ENCODE measurements at regions not wholly inside any gene's neighbourhood (a gene's known extent, or its start where the extent isn't known, plus 50 kb on each side); places are given as distances from the start of the nearest gene placed in this dataset.

- Histone ChIP-seq H3K79me1 (ENCODE audit: low read depth in 1 of 2, low read length in 2 of 2) (no peaks in the 10 kb centered on the region), H3K27ac (ENCODE audit: insufficient read depth, low read length) (no peak overlapping the region), H3K18ac (ENCODE audit: low read depth, low read length) (no peak overlapping the region), H3K36me3 (ENCODE audit: control insufficient read depth, insufficient read depth, low read length) (no peaks in the 10 kb centered on the region), H4K5ac (ENCODE audit: low read depth, low read length) (no peak overlapping the region), H3K23ac (ENCODE audit: low read depth, low read length) (no peak overlapping the region), H3K27me3 (ENCODE audit: control insufficient read depth, insufficient read depth, low read length) (no peaks in the 10 kb centered on the region), H3K9me3 (ENCODE audit: control insufficient read depth, insufficient read depth, low read length) (no peaks in the 10 kb centered on the region; the same call in 1 of the 2 replicates), H2BK15ac (ENCODE audit: low read depth, low read length) (no peak overlapping the region), H3K9me1 (ENCODE audit: insufficient read depth, low read length) (no peaks in the 10 kb centered on the region), H2AK9ac (replicated peaks; ENCODE audit: low read depth, low read length, poor library complexity) (no peak overlapping the region), H3K4me3 (ENCODE audit: insufficient read depth, low read depth, low read length) (no peak overlapping the region), H3K4me1 (ENCODE audit: control insufficient read depth, insufficient read depth, low read length) (no peaks in the 10 kb centered on the region), H2BK20ac (ENCODE audit: low read depth, low read length) (no peak overlapping the region), H2AFZ (replicated peaks; ENCODE audit: low read length, poor library complexity) (no peak overlapping the region), H2BK5ac (ENCODE audit: low read depth, low read length, poor library complexity, severe bottlenecking) (no peak overlapping the region), H4K20me1 (ENCODE audit: insufficient read depth, low read length) (no peaks in the 10 kb centered on the region), H4K91ac (ENCODE audit: insufficient read depth, low read depth, low read length) (no peak overlapping the region), H3K9ac (ENCODE audit: low read depth, low read length) (no peak overlapping the region), H3K4me2 (ENCODE audit: low read depth, low read length) (no peak overlapping the region), H3K14ac (replicated peaks; ENCODE audit: low read depth, low read length) (no peak overlapping the region), H2AK5ac (ENCODE audit: low read depth, low read length) (no peak overlapping the region), H3K56ac (ENCODE audit: extremely low read depth, insufficient read depth, low read length) (no peak overlapping the region), H3K4ac (ENCODE audit: low read depth, low read length) (no peak overlapping the region), H4K8ac (ENCODE audit: low read depth in 2 of 2, low read length in 2 of 2) (no peak overlapping the region), H2BK120ac (ENCODE audit: low read depth, low read length) (no peak overlapping the region)
- TF ChIP-seq BHLHE40 (IDR thresholded peaks at IDR 0.05; ENCODE audit: low read depth, low read length) (no peak), CEBPB (IDR thresholded peaks at IDR 0.05; ENCODE audit: low read depth, low read length) (no peak), CHD1 (IDR thresholded peaks at IDR 0.05; ENCODE audit: low read depth, low read length) (no peak), CTCF (conservative IDR thresholded peaks at IDR 0.05; ENCODE audit: low read depth, low read length) (no peak), RFX5 (IDR thresholded peaks at IDR 0.05; ENCODE audit: low read depth, low read length) (no peak), SMC3 (IDR thresholded peaks at IDR 0.05; ENCODE audit: low read depth, low read length) (no peak), POLR2A (IDR thresholded peaks at IDR 0.05; ENCODE audit: low read depth, low read length) (no peak), RCOR1 (IDR thresholded peaks at IDR 0.05; ENCODE audit: insufficient replicate concordance, low read length) (no peak), RAD21 (IDR thresholded peaks at IDR 0.05; ENCODE audit: low read length) (no peak), FOS (IDR thresholded peaks at IDR 0.05; ENCODE audit: low read depth, low read length) (no peak), USF2 (IDR thresholded peaks at IDR 0.05; ENCODE audit: low read depth, low read length) (no peak), MAFK (IDR thresholded peaks at IDR 0.05; ENCODE audit: low read depth, low read length) (no peak), MAZ (IDR thresholded peaks at IDR 0.05; ENCODE audit: borderline replicate concordance, low read depth, low read length) (no peak), MXI1 (IDR thresholded peaks at IDR 0.05; ENCODE audit: borderline replicate concordance, low read depth, low read length) (no peak), NFE2L2 (IDR thresholded peaks at IDR 0.05; ENCODE audit: low read depth, low read length) (no peak)
- TF ChIP-seq, protein P1, sequence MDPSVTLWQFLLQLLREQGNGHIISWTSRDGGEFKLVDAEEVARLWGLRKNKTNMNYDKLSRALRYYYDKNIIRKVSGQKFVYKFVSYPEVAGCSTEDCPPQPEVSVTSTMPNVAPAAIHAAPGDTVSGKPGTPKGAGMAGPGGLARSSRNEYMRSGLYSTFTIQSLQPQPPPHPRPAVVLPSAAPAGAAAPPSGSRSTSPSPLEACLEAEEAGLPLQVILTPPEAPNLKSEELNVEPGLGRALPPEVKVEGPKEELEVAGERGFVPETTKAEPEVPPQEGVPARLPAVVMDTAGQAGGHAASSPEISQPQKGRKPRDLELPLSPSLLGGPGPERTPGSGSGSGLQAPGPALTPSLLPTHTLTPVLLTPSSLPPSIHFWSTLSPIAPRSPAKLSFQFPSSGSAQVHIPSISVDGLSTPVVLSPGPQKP (IDR thresholded peaks at IDR 0.05; ENCODE audit: borderline replicate concordance, low read depth, low read length), result no peak
- POLR2A ChIA-PET (ENCODE audit: unreplicated experiment), result no interaction called here
- intact Hi-C loops (cut with micrococcal nuclease), result no loop called here
- no TSS peak for BruUV-seq (replicated peaks)
- WGBS, 2 experiments (ENCODE audit: extremely low coverage in 2 of 2, insufficient read length in 1 of 2), result no CpG with 5 or more reads among the region's 2 CpGs
- dilution Hi-C loops (cut with HindIII; ENCODE audit: low sequenced_read_pairs, unreplicated experiment), result no loop called here
- DNase-seq, result no peak
- in situ Hi-C loops (cut with MboI; ENCODE audit: low sequenced_read_pairs), result no loop called here
- ATAC-seq (ENCODE audit: low read depth), result no peak
- CTCF ChIA-PET, result interaction anchor here (0.7 to 1.0 kb wide), 2 partner anchors 9 to 59 kb away, joined by 3 read pairs; no protein-coding TSS in a partner anchor
These were observed 163.4 kb upstream of the COL1A2 start for GRCh38 chr7:94231305-94231704.

All from IMR-90 (cell line).